GM12878 (cell line): ENCODE measurements at regions not wholly inside any gene's neighbourhood (a gene's known extent, or its start where the extent isn't known, plus 50 kb on each side); places are given as distances from the start of the nearest gene placed in this dataset.
A peak's percentile ranks its signal among the peaks of the same experiment; 100 is the strongest.

Experiments
- ATAC-seq: fragments of 200-7000 bp; cut with Tn5 transposase; 3 replicates; pipeline ENCODE4 v1.9.1; 2020; ENCODE audit warnings: mild to moderate bottlenecking, moderate library complexity
- BruUV-seq: library from RNA; stranded (reverse); fragments of 400-500 nt; replicated peaks from 2 replicates; lab custom pipeline; 2021; lab: Mats Ljungman, UMichigan
- CTCF ChIA-PET: fragments of 300-600 bp; sonication (Branson Sonifier 250); formaldehyde crosslinking; extraction: SDS; loops from one replicate; lab custom pipeline; 2021; ENCODE audit warnings: inconsistent platforms; lab: Yijun Ruan, JAX
- POLR2A ChIA-PET: fragments of 350-600 bp; formaldehyde crosslinking; extraction: SDS; loops from one replicate; lab custom pipeline; 2021; ENCODE audit warnings: inconsistent platforms; lab: Charles Lee
- RAD21 ChIA-PET: fragments of 300-600 bp; sonication (Branson Sonifier 250); formaldehyde crosslinking; loops from one replicate; lab custom pipeline; 2023; ENCODE audit warnings: antibody characterized with exemption; ENCODE audit not compliant: unreplicated experiment; lab: Charles Lee
- SMC1A ChIA-PET: fragments of 300-600 bp; sonication (Branson Sonifier 250); formaldehyde crosslinking; loops from one replicate; lab custom pipeline; 2023; ENCODE audit not compliant: unreplicated experiment, uncharacterized antibody; lab: Charles Lee
- DNase-seq: peaks from one replicate; pipeline ENCODE4 v3.0.0-alpha.2; 2011; ENCODE audit warnings: low read depth, low spot score
- FAIRE-seq: peaks from 3 replicates; lab custom pipeline; 2011; peaks lifted over from hg19 to GRCh38; lab: Jason Lieb, UNC
- H2AFZ ChIP-seq: 2 replicates; pipeline ENCODE4 v1.6.0; 2011; ENCODE audit warnings: low read depth, low read length, control low read depth; ENCODE audit not compliant: control insufficient read depth
- H3K27ac ChIP-seq: 2 replicates; pipeline ENCODE4 v1.5.1; 2011; ENCODE audit warnings: control low read depth; ENCODE audit not compliant: control insufficient read depth, insufficient read depth
- H3K27me3 ChIP-seq, 2 experiments: replicated peaks in 1 of 2; 2 replicates each; pipeline versions ENCODE4 v1.6.0 to v1.6.1; 2011; ENCODE audit warnings: low read length in 1 of 2; ENCODE audit not compliant: control insufficient read depth in 2 of 2, insufficient read depth in 2 of 2
- H3K36me3 ChIP-seq, 2 experiments: 2 replicates each; pipeline ENCODE4 v1.5.1; 2011; ENCODE audit warnings: low read length in 1 of 2; ENCODE audit not compliant: control insufficient read depth in 2 of 2, insufficient read depth in 2 of 2
- H3K4me1 ChIP-seq: 2 replicates; pipeline ENCODE4 v1.6.1; 2011; ENCODE audit warnings: mild to moderate bottlenecking, low read length, moderate library complexity, mixed read lengths; ENCODE audit not compliant: control insufficient read depth, insufficient read depth
- H3K4me2 ChIP-seq: 2 replicates; pipeline ENCODE4 v1.6.0; 2011; ENCODE audit warnings: control low read depth; ENCODE audit not compliant: control insufficient read depth, insufficient read depth
- H3K4me3 ChIP-seq: fragments of 200-600 bp; sonication (generic); 2 replicates; pipeline ENCODE4 v1.5.1; 2016
- H3K79me2 ChIP-seq: 2 replicates; pipeline ENCODE4 v1.6.0; 2011; ENCODE audit warnings: low read length; ENCODE audit not compliant: control insufficient read depth, insufficient read depth
- H3K9ac ChIP-seq: 2 replicates; pipeline ENCODE4 v1.8.0; 2011; ENCODE audit warnings: low read length, control low read depth, mixed read lengths; ENCODE audit not compliant: control insufficient read depth, insufficient read depth
- H3K9me3 ChIP-seq: replicated peaks from 3 replicates; pipeline ENCODE4 v1.5.1; 2011; ENCODE audit warnings: mild to moderate bottlenecking, low read length; ENCODE audit not compliant: control insufficient read depth, insufficient read depth
- H4K20me1 ChIP-seq: 2 replicates; pipeline ENCODE4 v1.6.0; 2011; ENCODE audit not compliant: control insufficient read depth, insufficient read depth
- CTCF ChIP-seq, 3 experiments: IDR thresholded peaks in 2 of 3; conservative IDR thresholded peaks in 1 of 3; 2 replicates each; pipeline ENCODE4 v1.5.1; 2011; ENCODE audit warnings: low read depth in 3 of 3, low read length in 3 of 3, mild to moderate bottlenecking in 3 of 3, control low read depth in 2 of 3, moderate library complexity in 2 of 3, inconsistent platforms in 1 of 3, mixed read lengths in 1 of 3; ENCODE audit not compliant: control insufficient read depth in 2 of 3, insufficient read depth in 1 of 3; ENCODE audit errors: extremely low read depth in 1 of 3
- KAT2A ChIP-seq: conservative IDR thresholded peaks from 2 replicates; pipeline ENCODE4 v1.6.1; 2011; ENCODE audit warnings: low read depth, low read length; ENCODE audit not compliant: control insufficient read depth
- KDM1A ChIP-seq: fragments of 200-600 bp; sonication (generic); IDR thresholded peaks from 2 replicates; pipeline ENCODE4 v1.6.1; 2016; ENCODE audit warnings: borderline replicate concordance
- MYC ChIP-seq: IDR thresholded peaks from 2 replicates; pipeline ENCODE4 v1.6.1; 2011; ENCODE audit warnings: mild to moderate bottlenecking, low read length, moderate library complexity, inconsistent platforms; ENCODE audit not compliant: insufficient read depth, insufficient replicate concordance, insufficient read length, severe bottlenecking
- RAD21 ChIP-seq: IDR thresholded peaks from 2 replicates; pipeline ENCODE4 v1.6.1; 2011; ENCODE audit warnings: mild to moderate bottlenecking, low read depth, low read length, moderate library complexity; ENCODE audit not compliant: insufficient read depth
- RB1 ChIP-seq: fragments of 450-650 bp; formaldehyde crosslinking; IDR thresholded peaks from 2 replicates; pipeline ENCODE4 v1.6.1; 2017; ENCODE audit warnings: mild to moderate bottlenecking, borderline replicate concordance
- SMC3 ChIP-seq: IDR thresholded peaks from 2 replicates; pipeline ENCODE4 v1.6.1; 2011; ENCODE audit warnings: low read length, improper control_type of control experiment, borderline replicate concordance
- SPI1 ChIP-seq: IDR thresholded peaks from 2 replicates; pipeline ENCODE4 v1.6.1; 2011; ENCODE audit warnings: low read depth, mild to moderate bottlenecking, low read length, moderate library complexity, borderline replicate concordance; ENCODE audit not compliant: insufficient read depth
- SRF ChIP-seq, 2 experiments: IDR thresholded peaks; 2 replicates each; pipeline ENCODE4 v1.6.1; 2011; ENCODE audit warnings: low read depth in 2 of 2, low read length in 2 of 2, mild to moderate bottlenecking in 1 of 2, moderate library complexity in 1 of 2
- STAT1 ChIP-seq: fragments of 450-650 bp; conservative IDR thresholded peaks from 2 replicates; pipeline ENCODE4 v1.6.1; 2014; ENCODE audit warnings: antibody characterized with exemption, mild to moderate bottlenecking
- USF1 ChIP-seq: IDR thresholded peaks from 2 replicates; pipeline ENCODE4 v1.6.1; 2011; ENCODE audit warnings: borderline replicate concordance, low read depth, mild to moderate bottlenecking, moderate library complexity, mixed read lengths, low read length; ENCODE audit not compliant: insufficient read depth; ENCODE audit errors: extremely low read length
- ZBTB4 ChIP-seq: fragments of 450-650 bp; formaldehyde crosslinking; IDR thresholded peaks from 2 replicates; pipeline ENCODE4 v1.4.0; 2022; ENCODE audit warnings: mild to moderate bottlenecking, moderate library complexity
- ZNF274 ChIP-seq: IDR thresholded peaks from one replicate; pipeline ENCODE4 v1.8.0; 2011; ENCODE audit not compliant: insufficient read length, insufficient read depth
- WGBS: methylation state at CpG from one replicate; pipeline ENCODE4 v1.1.6; 2016; ENCODE audit warnings: low lambda C conversion rate; ENCODE audit not compliant: insufficient replicate concordance, insufficient coverage; ENCODE audit errors: missing lambda C conversion rate; 5-methylcytosine and 5-hydroxymethylcytosine counted together
- in situ Hi-C: fragments of 300-500 bp; cut with MboI; formaldehyde crosslinking; loops from 9 replicates; pipeline ENCODE4 v1.14.3; 2018; ENCODE audit warnings: mixed read lengths
- intact Hi-C: fragments of 100-400 bp; cut with micrococcal nuclease; formaldehyde crosslinking; loops from one replicate; pipeline ENCODE4 v1.14.2; 2022; ENCODE audit not compliant: unreplicated experiment

GRCh38 chr2:138087751-138088593 is 123.7 kb downstream of the HNMT start (continued):
- TF ChIP-seq ZBTB4: no peak
- TF ChIP-seq ZNF274: no peak
- no peak for TF ChIP-seq MYC

- H3K36me3 ChIP-seq: no peaks in the 10 kb centered on the region
- RAD21 ChIA-PET: interaction anchor here (1.0 to 2.5 kb wide), 7 partner anchors 142 to 736 kb away, joined by 3 to 27 read pairs (median 4); no protein-coding TSS in a partner anchor
- DNase-seq: no peak
- H3K27ac ChIP-seq: no peak overlapping the region
- no peaks in the 10 kb centered on the region for H3K79me2 ChIP-seq
- H3K9me3 ChIP-seq: no peaks in the 10 kb centered on the region
- H3K4me1 ChIP-seq: no peaks in the 10 kb centered on the region
- H4K20me1 ChIP-seq: no peaks in the 10 kb centered on the region
- no peak overlapping the region for H3K9ac ChIP-seq
- H3K4me3 ChIP-seq: no peak overlapping the region
- in situ Hi-C loops (no loop called here), intact Hi-C loops (loop anchor here (1.0 to 10.0 kb wide), 6 partner anchors 143 to 737 kb away; partner anchors contain the start of gene NXPH2)
- 86% methylated on average over 1 of the region's 1 CpG for WGBS
- no peaks in the 10 kb centered on the region for H3K27me3 ChIP-seq
- CTCF ChIA-PET: interaction anchor here (0.9 to 5.6 kb wide), 10 partner anchors 10 to 737 kb away, joined by 3 to 49 read pairs (median 4); no protein-coding TSS in a partner anchor
- H3K4me2 ChIP-seq: no peak overlapping the region
- peak; percentile 98 for ATAC-seq
- no peak overlapping the region for H2AFZ ChIP-seq
- POLR2A ChIA-PET: no interaction called here
- SMC1A ChIA-PET: interaction anchor here (0.6 to 3.0 kb wide), 7 partner anchors 141 to 696 kb away, joined by 3 to 40 read pairs (median 5); no protein-coding TSS in a partner anchor
- no peak for FAIRE-seq
- TF ChIP-seq RAD21: peak; percentile 75
- peak; percentile 68; the same call in 1 of the 2 replicates for TF ChIP-seq SMC3
- TF ChIP-seq SRF (IDR thresholded peaks at IDR 0.05; ENCODE audit: low read depth in 2 of 2, low read length in 2 of 2): no peak
- no peak for TF ChIP-seq KDM1A
- no peak for TF ChIP-seq RB1
- TF ChIP-seq KAT2A: no peak
- no peak for TF ChIP-seq USF1
- 0 out of 2 replicates have a peak, but pooled peaks have one; percentile 16 for TF ChIP-seq SPI1
- peak; percentile 56 to 73 (median 58); a peak in 5 of 6 replicates for TF ChIP-seq CTCF (IDR thresholded peaks at IDR 0.05 in 2 of 3, conservative IDR thresholded peaks at IDR 0.05 in 1 of 3; ENCODE audit: control insufficient read depth in 2 of 3, extremely low read depth in 1 of 3, insufficient read depth in 1 of 3, low read depth in 3 of 3, low read length in 3 of 3)
- no peak for TF ChIP-seq STAT1
- BruUV-seq: no TSS peak
Measured at GRCh38 chr2:138090330-138090729, 126.1 kb downstream of the HNMT start.
